Brain microvascular endothelial cell (primary cell): ENCODE measurements at regions not wholly inside any gene's neighbourhood (a gene's known extent, or its start where the extent isn't known, plus 50 kb on each side); places are given as distances from the start of the nearest gene placed in this dataset.

Source experiments
- DNase-seq: peaks from one replicate; pipeline ENCODE4 v3.0.0-alpha.2; 2020
- H3K27ac ChIP-seq: fragments of 250-450 bp; sonication (Bioruptor Pico); 2 replicates; pipeline ENCODE4 v1.5.1; 2020; ENCODE audit warnings: mild to moderate bottlenecking, moderate library complexity
- H3K27me3 ChIP-seq: fragments of 250-450 bp; sonication (Bioruptor Pico); replicated peaks from 2 replicates; pipeline ENCODE4 v1.5.1; 2020; ENCODE audit warnings: mild to moderate bottlenecking
- H3K36me3 ChIP-seq: fragments of 250-450 bp; sonication (Bioruptor Pico); replicated peaks from 2 replicates; pipeline ENCODE4 v1.5.1; 2020; ENCODE audit warnings: mild to moderate bottlenecking
- H3K4me3 ChIP-seq: 2 replicates; pipeline ENCODE4 v1.5.1; 2011; ENCODE audit warnings: low read depth, mild to moderate bottlenecking, control low read depth, low read length, moderate library complexity
- CTCF ChIP-seq: IDR thresholded peaks from 2 replicates; pipeline ENCODE4 v1.5.1; 2011; ENCODE audit warnings: low read depth, mild to moderate bottlenecking, moderate library complexity, low read length, control low read depth, inconsistent platforms; ENCODE audit errors: missing control alignments
- in situ Hi-C: cut with HindIII; loops from 2 replicates; pipeline ENCODE4 v1.10.0; 2017; ENCODE audit warnings: low sequenced_read_pairs, low pct_ligation_motif_present

GRCh38 chr10:106396192-106396591 is 768.3 kb downstream of the SORCS1 start:
- in situ Hi-C loops = no loop called here
- H3K27ac ChIP-seq = no peak overlapping the region
- no peak for TF ChIP-seq CTCF
- DNase-seq = no peak
- no peak overlapping the region for H3K4me3 ChIP-seq
- H3K36me3 ChIP-seq = no peaks in the 10 kb centered on the region
- H3K27me3 ChIP-seq = no peaks in the 10 kb centered on the region

- H3K27ac ChIP-seq = no peak overlapping the region
- no peak for TF ChIP-seq CTCF
- no peak for DNase-seq
- H3K36me3 ChIP-seq = no peaks in the 10 kb centered on the region
- no peaks in the 10 kb centered on the region for H3K27me3 ChIP-seq
- H3K4me3 ChIP-seq = no peak overlapping the region
- in situ Hi-C loops = no loop called here
Observed at GRCh38 chr10:106395041-106395749, 769.3 kb downstream of the SORCS1 start.

- Histone ChIP-seq H3K36me3 (no peaks in the 10 kb centered on the region), H3K27me3 (no peaks in the 10 kb centered on the region), H3K27ac (no peak overlapping the region), H3K4me3 (no peak overlapping the region)
- no peak for DNase-seq
- in situ Hi-C loops = no loop called here
- TF ChIP-seq CTCF = no peak
Observed at GRCh38 chr10:106392778-106393177, 771.7 kb downstream of the SORCS1 start.

GRCh38 chr10:106387063-106387462 is 777.4 kb downstream of the SORCS1 start:
- H3K27ac ChIP-seq = no peak overlapping the region
- no peaks in the 10 kb centered on the region for H3K36me3 ChIP-seq
- in situ Hi-C loops = no loop called here
- DNase-seq = no peak
- no peak for TF ChIP-seq CTCF
- H3K27me3 ChIP-seq = no peaks in the 10 kb centered on the region
- H3K4me3 ChIP-seq = no peak overlapping the region

- no peak for TF ChIP-seq CTCF
- Histone ChIP-seq H3K4me3 (no peak overlapping the region), H3K27ac (no peak overlapping the region), H3K27me3 (no peaks in the 10 kb centered on the region), H3K36me3 (no peaks in the 10 kb centered on the region)
- in situ Hi-C loops = no loop called here
- no peak for DNase-seq
Observed at GRCh38 chr10:106384496-106384895, 780.0 kb downstream of the SORCS1 start.

- H3K27me3 ChIP-seq = no peaks in the 10 kb centered on the region
- no peak for TF ChIP-seq CTCF
- no peak overlapping the region for H3K4me3 ChIP-seq
- DNase-seq = no peak
- H3K27ac ChIP-seq = no peak overlapping the region
- H3K36me3 ChIP-seq = no peaks in the 10 kb centered on the region
- in situ Hi-C loops = no loop called here
Observed at GRCh38 chr10:106380706-106381105, 783.8 kb downstream of the SORCS1 start.
